Fibroblast of villous mesenchyme (primary cell): ENCODE measurements at regions not wholly inside any gene's neighbourhood (a gene's known extent, or its start where the extent isn't known, plus 50 kb on each side); places are given as distances from the start of the nearest gene placed in this dataset.

ENCODE experiments used
- DNase-seq: peaks from one replicate; pipeline ENCODE4 v3.0.0-alpha.2; 2010; ENCODE audit warnings: low read depth
- H3K4me3 ChIP-seq: 2 replicates; pipeline ENCODE4 v1.5.1; 2011; ENCODE audit warnings: low read depth, mild to moderate bottlenecking, low read length
- TF ChIP-seq, protein P1 (sequence below): IDR thresholded peaks from 2 replicates; pipeline ENCODE4 v1.5.1; 2012; ENCODE audit warnings: low read depth, mild to moderate bottlenecking, low read length; ENCODE audit not compliant: insufficient read depth

DNA sequence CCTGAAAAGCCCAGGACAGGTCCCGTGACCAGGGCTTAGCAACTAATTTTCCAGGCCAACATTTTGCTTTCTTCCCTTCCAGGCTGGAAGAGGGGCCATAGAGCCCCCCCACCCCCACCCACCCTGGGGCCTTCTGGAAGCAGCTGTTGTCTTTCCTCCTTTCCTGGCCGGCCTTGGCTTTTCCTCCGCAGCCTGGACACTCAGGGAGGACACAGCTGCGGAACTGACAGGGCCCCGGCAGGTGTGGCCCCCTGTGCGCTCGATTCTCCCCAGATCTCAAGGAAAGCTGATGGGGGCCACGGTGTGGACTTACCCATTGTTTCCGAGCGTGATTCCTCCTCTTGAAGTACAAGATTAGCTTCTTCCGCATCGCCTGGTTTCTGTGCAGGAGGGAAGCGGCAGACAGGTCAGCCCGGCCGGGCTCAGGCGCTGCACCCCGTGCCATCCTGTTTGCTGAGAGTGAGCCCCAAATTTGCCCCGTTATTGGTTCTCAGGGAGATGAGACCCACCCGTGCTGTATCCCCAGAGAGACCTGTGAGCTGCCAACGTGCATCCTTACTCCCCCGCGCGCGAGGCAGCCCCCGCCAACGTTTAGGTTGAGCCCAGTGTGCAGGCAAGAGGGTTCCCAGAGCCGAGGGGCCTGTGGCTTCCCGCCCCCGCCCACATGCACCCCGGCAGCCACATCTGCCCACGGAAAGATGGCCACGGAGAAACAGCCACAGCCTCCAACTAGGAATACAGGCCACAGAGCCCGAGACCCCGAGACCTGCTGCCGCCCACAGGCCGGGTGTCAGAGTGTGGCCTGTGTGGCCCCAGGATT lies 129.6 kb downstream of the NCOR2 start:
- TF ChIP-seq, protein P1, sequence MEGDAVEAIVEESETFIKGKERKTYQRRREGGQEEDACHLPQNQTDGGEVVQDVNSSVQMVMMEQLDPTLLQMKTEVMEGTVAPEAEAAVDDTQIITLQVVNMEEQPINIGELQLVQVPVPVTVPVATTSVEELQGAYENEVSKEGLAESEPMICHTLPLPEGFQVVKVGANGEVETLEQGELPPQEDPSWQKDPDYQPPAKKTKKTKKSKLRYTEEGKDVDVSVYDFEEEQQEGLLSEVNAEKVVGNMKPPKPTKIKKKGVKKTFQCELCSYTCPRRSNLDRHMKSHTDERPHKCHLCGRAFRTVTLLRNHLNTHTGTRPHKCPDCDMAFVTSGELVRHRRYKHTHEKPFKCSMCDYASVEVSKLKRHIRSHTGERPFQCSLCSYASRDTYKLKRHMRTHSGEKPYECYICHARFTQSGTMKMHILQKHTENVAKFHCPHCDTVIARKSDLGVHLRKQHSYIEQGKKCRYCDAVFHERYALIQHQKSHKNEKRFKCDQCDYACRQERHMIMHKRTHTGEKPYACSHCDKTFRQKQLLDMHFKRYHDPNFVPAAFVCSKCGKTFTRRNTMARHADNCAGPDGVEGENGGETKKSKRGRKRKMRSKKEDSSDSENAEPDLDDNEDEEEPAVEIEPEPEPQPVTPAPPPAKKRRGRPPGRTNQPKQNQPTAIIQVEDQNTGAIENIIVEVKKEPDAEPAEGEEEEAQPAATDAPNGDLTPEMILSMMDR = no peak
- no peak for DNase-seq
- no peak overlapping the region for H3K4me3 ChIP-seq

GRCh38 chr12:124437121-124437520 lies 130.3 kb downstream of the NCOR2 start:
- TF ChIP-seq, protein P1 = no peak
- no peak for DNase-seq
- no peak overlapping the region for H3K4me3 ChIP-seq

DNA sequence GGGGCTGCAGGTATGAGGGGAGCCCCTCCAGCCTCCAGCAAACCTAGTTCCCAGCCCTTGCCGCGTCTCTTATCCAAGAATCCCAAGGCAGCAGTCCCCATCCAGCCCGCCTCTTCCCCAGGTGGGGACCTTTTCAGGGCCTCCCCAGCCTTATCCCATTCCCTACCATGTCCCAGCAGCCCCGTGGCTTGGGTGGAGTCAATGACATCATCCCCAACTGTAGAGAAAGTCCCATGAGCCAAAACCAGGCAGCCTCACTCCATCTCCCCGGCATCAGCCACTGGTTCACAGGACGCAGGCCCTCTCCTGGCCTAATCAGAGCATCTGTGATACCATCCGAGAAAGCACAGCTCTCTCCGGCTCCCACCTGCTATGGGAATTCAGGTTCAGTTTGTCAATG lies 131.0 kb downstream of the NCOR2 start:
- no peak for DNase-seq
- no peak overlapping the region for H3K4me3 ChIP-seq
- TF ChIP-seq, protein P1 = no peak

DNA sequence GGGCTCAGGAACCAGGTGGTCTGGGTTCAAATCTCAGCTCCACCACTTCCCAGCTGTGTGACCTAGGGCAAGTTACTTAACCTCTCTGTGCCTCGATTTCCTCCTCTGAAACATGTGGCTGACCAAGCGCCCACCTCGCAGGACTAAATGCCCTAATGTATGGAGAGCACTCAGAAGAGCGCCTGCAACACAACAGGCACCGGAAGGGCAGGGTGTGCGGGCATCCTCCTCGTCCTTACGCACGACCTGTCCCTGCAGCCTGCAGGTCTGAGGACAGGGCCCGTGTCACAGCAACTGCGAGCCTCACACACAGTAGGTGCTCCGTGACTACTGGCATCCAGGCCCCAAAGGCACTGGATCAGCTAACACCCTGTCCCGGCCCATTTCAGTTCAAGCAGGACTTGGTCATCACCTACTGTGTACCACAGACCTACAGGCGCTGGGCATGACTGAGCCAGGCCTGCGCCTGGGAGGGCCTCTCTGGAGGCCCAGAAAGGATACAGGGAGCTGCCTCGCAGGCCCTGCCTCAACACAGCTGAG lies 131.5 kb downstream of the NCOR2 start:
- TF ChIP-seq, protein P1 = no peak
- no peak overlapping the region for H3K4me3 ChIP-seq
- no peak for DNase-seq

DNA sequence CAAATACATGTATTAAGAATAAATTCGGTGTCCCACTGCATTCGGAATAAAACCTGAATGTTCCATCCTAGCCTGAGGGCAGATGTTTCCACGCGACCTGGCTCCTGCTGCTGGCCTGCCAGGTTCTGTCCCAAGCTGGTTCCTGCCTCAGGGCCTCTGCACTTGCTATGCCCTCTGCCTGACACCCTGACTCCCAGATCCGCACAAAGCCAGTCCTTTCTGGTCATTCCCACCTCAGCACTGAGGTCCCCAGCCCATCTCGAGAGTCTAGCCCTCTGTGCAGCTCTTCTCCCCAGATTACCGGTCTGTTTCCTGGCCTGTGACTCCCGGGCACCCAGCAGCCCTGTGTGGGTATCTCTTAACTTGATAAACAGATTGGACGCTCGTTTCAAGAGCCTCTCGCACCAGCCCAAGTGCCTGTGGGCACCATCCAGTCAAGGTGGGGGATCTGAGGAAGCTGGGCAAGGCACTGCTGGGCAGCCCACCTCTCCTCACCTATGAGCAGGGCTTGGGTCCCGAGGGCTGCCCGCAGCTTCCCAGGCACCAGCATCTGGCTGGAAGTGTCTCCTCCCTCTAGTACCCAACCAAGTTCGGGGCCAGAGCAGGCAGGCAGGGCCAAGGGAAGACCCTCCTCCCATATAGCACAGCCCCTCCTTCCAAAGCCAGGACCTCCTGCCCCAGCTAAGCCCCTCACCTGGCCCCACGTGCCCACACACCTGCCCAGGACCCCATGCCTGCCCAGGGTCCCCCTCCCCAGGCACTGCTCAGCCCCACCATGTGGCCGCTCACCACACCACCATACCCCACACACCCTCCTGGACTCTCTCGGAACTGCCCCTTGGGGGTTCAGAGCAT lies 132.2 kb downstream of the NCOR2 start:
- H3K4me3 ChIP-seq = no peak overlapping the region
- TF ChIP-seq, protein P1 = no peak
- DNase-seq = no peak

DNA sequence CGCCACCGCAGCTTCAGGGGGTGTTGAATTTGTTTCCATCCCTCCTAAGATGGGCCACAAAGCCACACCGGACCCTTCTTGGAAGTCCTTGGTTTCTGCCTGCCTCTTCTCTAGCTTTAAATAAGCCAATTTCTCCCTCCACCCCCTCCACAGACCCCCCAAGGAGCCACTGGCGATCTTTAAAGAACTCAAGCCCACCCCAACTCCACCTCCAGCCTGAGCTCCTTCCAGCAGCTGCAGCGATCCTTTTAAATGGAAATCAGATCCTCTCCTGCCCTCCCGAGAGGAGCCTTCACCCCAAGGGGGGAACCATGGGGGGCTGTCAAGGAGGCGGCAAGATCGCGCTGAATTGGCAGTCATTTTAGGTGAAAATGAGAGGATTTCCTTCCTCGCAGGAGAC lies 133.1 kb downstream of the NCOR2 start:
- no peak overlapping the region for H3K4me3 ChIP-seq
- TF ChIP-seq, protein P1 = no peak
- no peak for DNase-seq
